ENCODE measurements at regions not wholly inside any gene's neighbourhood (a gene's known extent, or its start where the extent isn't known, plus 50 kb on each side); places are given as distances from the start of the nearest gene placed in this dataset.

DNA sequence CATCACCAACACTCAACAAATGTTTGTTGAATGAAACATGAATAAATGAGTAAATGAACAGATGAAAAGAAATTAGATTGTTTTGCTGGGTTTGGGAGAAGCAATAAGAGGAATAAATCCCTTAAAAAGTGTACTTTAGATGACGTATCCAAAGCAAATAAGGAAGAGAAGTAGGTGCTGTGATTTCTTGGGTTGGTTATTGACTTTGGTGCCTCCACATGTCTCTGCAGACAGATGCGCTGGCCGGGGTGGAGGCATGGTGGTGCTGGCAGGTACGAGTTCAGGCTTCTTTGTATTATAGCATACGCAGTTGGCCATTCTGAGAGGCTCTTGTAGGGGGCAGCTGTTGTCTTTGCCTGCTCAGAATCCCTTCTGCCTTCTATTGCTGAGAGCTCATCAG is 178.9 kb downstream of the POLR2M start:
- no CpG with 5 or more reads among the region's 5 CpGs for WGBS (ENCODE audit: extremely low coverage, insufficient read length, low lambda C conversion rate)
- H3K4ac ChIP-seq (ENCODE audit: low read depth, low read length): no peak overlapping the region
- H3K4me1 Mint-ChIP-seq: no peaks in the 10 kb centered on the region

More for the DNA sequence above, 178.9 kb downstream of the POLR2M start:
- Histone ChIP-seq H3K79me2 (ENCODE audit: insufficient read depth, low read length) (no peaks in the 10 kb centered on the region), H3T11ph (ENCODE audit: low read length) (no peak overlapping the region), H3K18ac (ENCODE audit: insufficient read length, low read depth, low read length) (no peak overlapping the region), H3K9ac (ENCODE audit: extremely low read depth, insufficient read length, low read length) (no peak overlapping the region), H4K20me1 (ENCODE audit: control insufficient read depth, insufficient read depth, insufficient read length) (no peaks in the 10 kb centered on the region), H3K56ac (ENCODE audit: insufficient read length, low read depth, low read length) (no peak overlapping the region), H3K27me3 (ENCODE audit: insufficient read depth, low read length) (no peaks in the 10 kb centered on the region), H2BK120ac (ENCODE audit: low read depth, low read length, poor library complexity, severe bottlenecking) (no peak overlapping the region), H2BK15ac (ENCODE audit: low read depth, low read length) (no peak overlapping the region), H3K23ac (ENCODE audit: insufficient read length, low read depth, low read length) (no peak overlapping the region), H4K8ac (replicated peaks; ENCODE audit: insufficient read length, low read depth, low read length) (no peak overlapping the region), H3K14ac (ENCODE audit: insufficient read depth, low read length) (no peak overlapping the region), H2BK20ac (ENCODE audit: low read depth, low read length, poor library complexity, severe bottlenecking) (no peak overlapping the region), H2BK12ac (ENCODE audit: insufficient read length, low read depth, low read length) (no peak overlapping the region), H2AFZ (ENCODE audit: low read length) (no peak overlapping the region), H3K4me1 (ENCODE audit: insufficient read depth, low read length) (no peaks in the 10 kb centered on the region), H4K5ac (ENCODE audit: insufficient read length, low read depth, low read length) (no peak overlapping the region), H3K4me2 (ENCODE audit: insufficient read depth, insufficient read length, low read length) (no peak overlapping the region), H2BK5ac (ENCODE audit: insufficient read length, low read length) (no peak overlapping the region), H2AK5ac (ENCODE audit: insufficient read length, low read length) (no peak overlapping the region), H3K23me2 (ENCODE audit: insufficient read length, low read depth, low read length, poor library complexity, severe bottlenecking) (no peaks in the 10 kb centered on the region), H4K91ac (ENCODE audit: insufficient read length, low read depth, low read length) (no peak overlapping the region), H3K27ac (ENCODE audit: insufficient read length, low read depth, low read length) (no peak overlapping the region), H3K9me3 (ENCODE audit: control insufficient read depth, low read depth, low read length) (no peaks in the 10 kb centered on the region), H3K79me1 (ENCODE audit: insufficient read depth, low read depth, low read length, poor library complexity, severe bottlenecking) (no peaks in the 10 kb centered on the region)
- TF ChIP-seq, protein P1, sequence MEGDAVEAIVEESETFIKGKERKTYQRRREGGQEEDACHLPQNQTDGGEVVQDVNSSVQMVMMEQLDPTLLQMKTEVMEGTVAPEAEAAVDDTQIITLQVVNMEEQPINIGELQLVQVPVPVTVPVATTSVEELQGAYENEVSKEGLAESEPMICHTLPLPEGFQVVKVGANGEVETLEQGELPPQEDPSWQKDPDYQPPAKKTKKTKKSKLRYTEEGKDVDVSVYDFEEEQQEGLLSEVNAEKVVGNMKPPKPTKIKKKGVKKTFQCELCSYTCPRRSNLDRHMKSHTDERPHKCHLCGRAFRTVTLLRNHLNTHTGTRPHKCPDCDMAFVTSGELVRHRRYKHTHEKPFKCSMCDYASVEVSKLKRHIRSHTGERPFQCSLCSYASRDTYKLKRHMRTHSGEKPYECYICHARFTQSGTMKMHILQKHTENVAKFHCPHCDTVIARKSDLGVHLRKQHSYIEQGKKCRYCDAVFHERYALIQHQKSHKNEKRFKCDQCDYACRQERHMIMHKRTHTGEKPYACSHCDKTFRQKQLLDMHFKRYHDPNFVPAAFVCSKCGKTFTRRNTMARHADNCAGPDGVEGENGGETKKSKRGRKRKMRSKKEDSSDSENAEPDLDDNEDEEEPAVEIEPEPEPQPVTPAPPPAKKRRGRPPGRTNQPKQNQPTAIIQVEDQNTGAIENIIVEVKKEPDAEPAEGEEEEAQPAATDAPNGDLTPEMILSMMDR (conservative IDR thresholded peaks at IDR 0.05): no peak
- no peak overlapping the region; a peak in 1 of 7 replicates for H3K27ac Mint-ChIP-seq
- H3K9me3 Mint-ChIP-seq: no peaks in the 10 kb centered on the region
- H3K36me3 Mint-ChIP-seq (ENCODE audit: insufficient read depth in 1 of 3, low read depth in 3 of 3): no peaks in the 10 kb centered on the region
- no peak overlapping the region for H3K4me3 Mint-ChIP-seq
- peaks cover 5% of the 10 kb centered on the region for H3K27me3 Mint-ChIP-seq (ENCODE audit: low read depth)
- no peak for DNase-seq
